HEK293T (cell line): ENCODE measurements at regions not wholly inside any gene's neighbourhood (a gene's known extent, or its start where the extent isn't known, plus 50 kb on each side); places are given as distances from the start of the nearest gene placed in this dataset.

ENCODE experiments used
- ARNT ChIP-seq: fragments of 450-650 bp; IDR thresholded peaks from 2 replicates; pipeline ENCODE4 v1.6.1; 2017; ENCODE audit warnings: mild to moderate bottlenecking
- CTBP1 ChIP-seq: fragments of 450-650 bp; IDR thresholded peaks from 2 replicates; pipeline ENCODE4 v1.6.1; 2016; ENCODE audit warnings: borderline replicate concordance
- HDGF ChIP-seq: fragments of 450-650 bp; IDR thresholded peaks from 2 replicates; pipeline ENCODE4 v1.6.1; 2017; ENCODE audit warnings: antibody characterized with exemption, borderline replicate concordance
- ZNF384 ChIP-seq: fragments of 450-650 bp; IDR thresholded peaks from 2 replicates; pipeline ENCODE4 v1.6.1; 2016

DNA sequence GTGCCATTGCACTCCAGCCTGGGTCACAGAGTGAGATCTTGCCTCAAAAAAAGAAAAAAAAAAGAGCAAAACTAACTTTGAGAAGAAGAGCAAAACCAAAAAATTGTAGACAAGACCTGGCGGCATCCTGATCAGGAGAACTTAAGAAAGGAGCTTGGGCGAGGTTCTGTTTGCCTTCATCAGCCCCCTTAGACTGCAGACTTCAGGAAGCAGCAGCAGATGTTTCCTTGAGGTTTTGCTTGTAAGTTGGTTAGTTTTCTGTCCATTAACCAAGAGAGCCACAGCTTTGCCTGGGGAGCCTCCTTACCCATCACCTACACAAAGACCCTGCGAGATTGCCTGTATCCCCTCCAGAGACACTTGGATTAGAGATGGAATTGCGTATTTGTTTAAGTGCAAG, 189.0 kb downstream of the AACS start:
- TF ChIP-seq ARNT (no peak), CTBP1 (no peak), HDGF (no peak), ZNF384 (no peak)
